ENCODE measurements at regions not wholly inside any gene's neighbourhood (a gene's known extent, or its start where the extent isn't known, plus 50 kb on each side); places are given as distances from the start of the nearest gene placed in this dataset.
"Not testable (repeated sequence)": the region's sequence is repeated elsewhere in the genome, so short reads cannot be mapped to it uniquely, and the experiment has no call there.

- H3K79me2 ChIP-seq (ENCODE audit: insufficient read depth, low read length) = no peaks in the 10 kb centered on the region
- H3K27me3 ChIP-seq (ENCODE audit: insufficient read depth, low read length) = no peaks in the 10 kb centered on the region
- H4K20me1 ChIP-seq (ENCODE audit: insufficient read depth, low read length) = no peaks in the 10 kb centered on the region
- no peak overlapping the region for H3K4me2 ChIP-seq (ENCODE audit: insufficient read depth, low read length)
- no peak overlapping the region for H2AFZ ChIP-seq (ENCODE audit: low read length)
- no peak for TF ChIP-seq CTCF (IDR thresholded peaks at IDR 0.05; ENCODE audit: extremely low read depth, low read depth, low read length)
- H3K4me3 ChIP-seq (ENCODE audit: insufficient read depth, low read length) = no peak overlapping the region
- peaks cover 43% of the 10 kb centered on the region for H3K4me1 ChIP-seq (ENCODE audit: insufficient read depth, low read length)
- no peaks in the 10 kb centered on the region for H3K9me3 ChIP-seq (ENCODE audit: low read depth, low read length)
- no peaks in the 10 kb centered on the region for H3K36me3 ChIP-seq (ENCODE audit: insufficient read depth, low read length)
- no peak overlapping the region for H3K27ac ChIP-seq (ENCODE audit: low read depth, low read length)
- DNase-seq (ENCODE audit: insufficient read length, low spot score, missing footprints) = no peak
These were observed 138.4 kb upstream of the TBL1XR1 start for GRCh38 chr3:177335728-177336127.

- H3K4me2 ChIP-seq (ENCODE audit: insufficient read depth, low read length) = peak overlapping the region; percentile 24
- no peaks in the 10 kb centered on the region for H3K27me3 ChIP-seq (ENCODE audit: insufficient read depth, low read length)
- H3K27ac ChIP-seq (ENCODE audit: low read depth, low read length) = peak overlapping the region; percentile 76
- no peak for TF ChIP-seq CTCF (IDR thresholded peaks at IDR 0.05; ENCODE audit: extremely low read depth, low read depth, low read length)
- no peaks in the 10 kb centered on the region for H4K20me1 ChIP-seq (ENCODE audit: insufficient read depth, low read length)
- no peak overlapping the region for H3K4me3 ChIP-seq (ENCODE audit: insufficient read depth, low read length)
- peak overlapping the region; percentile 20 for H2AFZ ChIP-seq (ENCODE audit: low read length)
- peaks cover 43% of the 10 kb centered on the region for H3K4me1 ChIP-seq (ENCODE audit: insufficient read depth, low read length)
- no peak for DNase-seq (ENCODE audit: insufficient read length, low spot score, missing footprints)
- no peaks in the 10 kb centered on the region for H3K9me3 ChIP-seq (ENCODE audit: low read depth, low read length)
- H3K36me3 ChIP-seq (ENCODE audit: insufficient read depth, low read length) = no peaks in the 10 kb centered on the region
- H3K79me2 ChIP-seq (ENCODE audit: insufficient read depth, low read length) = no peaks in the 10 kb centered on the region
These were observed 139.7 kb upstream of the TBL1XR1 start for GRCh38 chr3:177336873-177337450.

GRCh38 chr3:177337541-177338331, 140.5 kb upstream of the TBL1XR1 start:
- H3K9me3 ChIP-seq (ENCODE audit: low read depth, low read length) = no peaks in the 10 kb centered on the region
- no peaks in the 10 kb centered on the region for H3K79me2 ChIP-seq (ENCODE audit: insufficient read depth, low read length)
- H3K27me3 ChIP-seq (ENCODE audit: insufficient read depth, low read length) = no peaks in the 10 kb centered on the region
- H2AFZ ChIP-seq (ENCODE audit: low read length) = no peak overlapping the region
- H4K20me1 ChIP-seq (ENCODE audit: insufficient read depth, low read length) = no peaks in the 10 kb centered on the region
- DNase-seq (ENCODE audit: insufficient read length, low spot score, missing footprints) = peak; percentile 77
- peak overlapping the region; percentile 29 for H3K4me2 ChIP-seq (ENCODE audit: insufficient read depth, low read length)
- peak overlapping the region; percentile 76 for H3K27ac ChIP-seq (ENCODE audit: low read depth, low read length)
- no peaks in the 10 kb centered on the region for H3K36me3 ChIP-seq (ENCODE audit: insufficient read depth, low read length)
- TF ChIP-seq CTCF (IDR thresholded peaks at IDR 0.05; ENCODE audit: extremely low read depth, low read depth, low read length) = no peak
- H3K4me3 ChIP-seq (ENCODE audit: insufficient read depth, low read length) = no peak overlapping the region
- peaks cover 43% of the 10 kb centered on the region for H3K4me1 ChIP-seq (ENCODE audit: insufficient read depth, low read length)

- DNase-seq (ENCODE audit: insufficient read length, low spot score, missing footprints) = no peak
- peak overlapping the region; percentile 19 for H3K27ac ChIP-seq (ENCODE audit: low read depth, low read length)
- no peaks in the 10 kb centered on the region for H4K20me1 ChIP-seq (ENCODE audit: insufficient read depth, low read length)
- no peak overlapping the region for H2AFZ ChIP-seq (ENCODE audit: low read length)
- H3K79me2 ChIP-seq (ENCODE audit: insufficient read depth, low read length) = no peaks in the 10 kb centered on the region
- no peaks in the 10 kb centered on the region for H3K27me3 ChIP-seq (ENCODE audit: insufficient read depth, low read length)
- H3K9me3 ChIP-seq (ENCODE audit: low read depth, low read length) = no peaks in the 10 kb centered on the region
- H3K36me3 ChIP-seq (ENCODE audit: insufficient read depth, low read length) = no peaks in the 10 kb centered on the region
- TF ChIP-seq CTCF (IDR thresholded peaks at IDR 0.05; ENCODE audit: extremely low read depth, low read depth, low read length) = no peak
- H3K4me3 ChIP-seq (ENCODE audit: insufficient read depth, low read length) = no peak overlapping the region
- H3K4me1 ChIP-seq (ENCODE audit: insufficient read depth, low read length) = peaks cover 40% of the 10 kb centered on the region
- H3K4me2 ChIP-seq (ENCODE audit: insufficient read depth, low read length) = no peak overlapping the region
These were observed 141.5 kb upstream of the TBL1XR1 start for GRCh38 chr3:177338697-177339219.

- H2AFZ ChIP-seq (ENCODE audit: low read length); H4K20me1 ChIP-seq (ENCODE audit: insufficient read depth, low read length); H3K4me3 ChIP-seq (ENCODE audit: insufficient read depth, low read length); H3K27me3 ChIP-seq (ENCODE audit: insufficient read depth, low read length); H3K9me3 ChIP-seq (ENCODE audit: low read depth, low read length); H3K4me2 ChIP-seq (ENCODE audit: insufficient read depth, low read length); DNase-seq (ENCODE audit: insufficient read length, low spot score, missing footprints); H3K36me3 ChIP-seq (ENCODE audit: insufficient read depth, low read length); H3K79me2 ChIP-seq (ENCODE audit: insufficient read depth, low read length): not testable (repeated sequence)
- Histone ChIP-seq H3K4me1 (ENCODE audit: insufficient read depth, low read length) (peaks cover 38% of the 10 kb centered on the region), H3K27ac (ENCODE audit: low read depth, low read length) (peak overlapping the region; percentile 19)
These were observed 142.0 kb upstream of the TBL1XR1 start for GRCh38 chr3:177339220-177339703.

Measured in osteoblast (primary cell).